ENCODE measurements at regions not wholly inside any gene's neighbourhood (a gene's known extent, or its start where the extent isn't known, plus 50 kb on each side); places are given as distances from the start of the nearest gene placed in this dataset.

- DNase-seq (ENCODE audit: extremely low read depth in 1 of 11, low read depth in 9 of 11, low spot score in 4 of 11) = no peak
Measured at GRCh38 chr11:112777283-112777751, 183.9 kb upstream of the NCAM1 start.

DNA sequence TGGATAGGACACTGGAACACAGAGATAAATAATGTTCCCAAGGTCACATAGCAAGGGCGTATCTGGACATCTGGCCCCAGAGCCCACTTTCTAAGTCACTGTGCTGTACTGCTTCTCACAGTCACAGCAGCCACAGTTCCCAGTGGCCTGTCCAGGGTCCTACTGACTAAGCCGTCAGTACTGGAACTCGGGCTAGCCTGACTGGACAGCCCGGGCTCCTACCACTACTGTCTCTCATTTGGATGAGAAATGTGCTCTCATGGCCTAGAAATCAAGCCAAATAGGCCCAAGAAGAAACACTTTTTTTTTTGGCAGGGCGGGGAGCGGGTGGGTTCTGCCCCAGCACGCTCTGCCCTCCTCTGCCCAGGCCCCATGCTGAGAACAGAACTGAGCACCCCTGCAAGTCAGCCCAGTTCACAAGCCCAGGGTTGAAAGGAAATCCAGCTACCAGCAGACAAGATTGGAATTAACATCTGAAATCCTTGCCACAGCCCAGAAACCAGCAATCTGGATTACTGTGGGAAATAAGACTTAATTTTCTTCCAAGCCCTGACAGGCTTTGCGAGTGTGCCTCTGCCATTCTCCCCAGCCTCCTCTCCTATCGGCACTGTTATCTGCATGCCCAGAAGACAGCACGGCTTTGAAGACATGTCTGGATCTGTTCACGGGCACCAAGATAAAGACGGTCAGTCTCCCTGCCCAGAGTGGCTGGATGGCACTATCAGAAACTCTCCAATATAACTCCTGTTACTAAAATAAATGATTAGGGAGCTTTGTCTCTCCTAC lies 182.9 kb upstream of the NCAM1 start:
- DNase-seq (ENCODE audit: extremely low read depth in 1 of 11, low read depth in 9 of 11, low spot score in 4 of 11) = no peak

GRCh38 chr11:112778877-112779266 lies 182.3 kb upstream of the NCAM1 start:
- peak in 1 of 11 donors; percentile 33 for DNase-seq (ENCODE audit: extremely low read depth in 1 of 11, low read depth in 9 of 11, low spot score in 4 of 11)

GRCh38 chr11:112780351-112781087 lies 180.7 kb upstream of the NCAM1 start:
- no peak for DNase-seq (ENCODE audit: extremely low read depth in 1 of 11, low read depth in 9 of 11, low spot score in 4 of 11)

GRCh38 chr11:112783945-112784322 lies 177.3 kb upstream of the NCAM1 start:
- no peak for DNase-seq (ENCODE audit: extremely low read depth in 1 of 11, low read depth in 9 of 11, low spot score in 4 of 11)

DNA sequence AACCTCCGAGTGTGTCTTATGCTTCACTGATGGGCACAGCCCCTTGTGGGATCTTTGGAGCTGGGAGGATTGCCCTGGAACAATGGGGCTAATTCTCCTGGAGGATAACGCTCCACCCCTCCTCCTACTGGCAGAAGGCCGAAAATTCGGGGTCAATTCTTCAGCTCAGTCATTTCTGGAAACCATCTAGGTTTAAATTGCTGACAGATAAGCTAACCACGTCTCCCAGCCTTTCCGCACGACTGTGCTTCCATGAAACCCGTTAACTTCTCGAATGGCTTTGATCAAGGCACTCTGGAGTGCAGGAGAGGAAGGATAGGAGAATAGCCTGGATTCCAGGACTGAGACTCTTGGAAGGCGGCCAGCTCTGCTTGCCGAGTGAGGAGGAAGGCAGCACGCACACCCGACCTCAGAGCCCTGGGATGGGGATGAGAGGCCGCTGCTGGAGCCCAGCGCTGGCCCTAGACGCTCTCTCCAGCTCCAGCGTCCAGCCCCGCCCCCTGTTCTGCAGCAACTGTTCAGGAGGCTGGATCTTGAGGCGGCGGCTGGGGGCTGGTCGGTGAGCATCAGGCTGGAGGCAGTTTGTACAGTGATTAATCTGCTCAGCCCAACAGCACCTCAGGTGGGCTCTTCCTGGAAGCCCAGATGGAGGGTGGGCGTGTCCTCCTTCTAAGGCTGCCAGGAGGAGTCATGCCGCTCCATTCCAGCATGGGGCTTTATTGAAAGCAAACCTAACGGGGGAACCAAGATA lies 176.7 kb upstream of the NCAM1 start:
- peak in 3 of 11 donors; percentile 44 to 52 (median 50) for DNase-seq (ENCODE audit: extremely low read depth in 1 of 11, low read depth in 9 of 11, low spot score in 4 of 11)

DNA sequence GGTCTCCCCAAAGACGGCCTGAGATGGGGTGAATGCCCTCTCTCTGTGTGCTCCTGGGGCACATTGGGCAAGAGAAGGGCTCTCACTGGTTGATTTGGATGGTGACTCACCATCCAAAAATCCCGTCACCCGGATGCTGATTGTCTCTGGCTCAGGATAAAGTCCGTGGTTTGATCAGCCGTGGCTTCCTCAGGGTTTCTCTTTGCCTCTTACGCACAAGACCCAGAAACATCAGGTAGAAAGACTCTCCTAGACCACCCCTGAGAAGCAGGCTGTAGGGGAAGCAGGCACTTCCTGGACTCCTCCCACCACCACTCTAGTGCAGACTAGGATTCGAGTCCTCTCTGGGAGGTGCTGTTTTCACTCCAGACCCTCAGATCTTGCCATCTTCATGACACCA lies 176.1 kb upstream of the NCAM1 start:
- no peak for DNase-seq (ENCODE audit: extremely low read depth in 1 of 11, low read depth in 9 of 11, low spot score in 4 of 11)

DNA sequence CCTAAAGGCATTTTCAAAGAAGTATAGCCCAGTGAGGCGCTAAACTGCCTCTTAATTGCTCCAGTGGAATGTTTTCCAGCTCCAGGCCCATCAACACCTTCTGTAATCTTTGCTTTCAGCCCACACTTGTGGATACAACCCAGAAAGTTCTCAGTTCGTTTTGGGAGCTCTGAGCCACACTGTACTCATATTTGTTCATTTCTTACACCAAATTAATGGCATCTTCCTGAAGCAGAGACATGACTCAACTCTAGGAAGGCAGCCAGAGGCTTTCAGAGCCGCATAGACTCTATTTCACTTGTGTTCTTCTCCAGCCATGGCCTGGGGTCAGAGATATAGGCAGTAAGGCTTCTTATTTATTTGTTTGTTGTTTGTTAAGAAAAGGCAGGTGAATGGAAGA lies 175.5 kb upstream of the NCAM1 start:
- DNase-seq (ENCODE audit: extremely low read depth in 1 of 11, low read depth in 9 of 11, low spot score in 4 of 11) = no peak

DNA sequence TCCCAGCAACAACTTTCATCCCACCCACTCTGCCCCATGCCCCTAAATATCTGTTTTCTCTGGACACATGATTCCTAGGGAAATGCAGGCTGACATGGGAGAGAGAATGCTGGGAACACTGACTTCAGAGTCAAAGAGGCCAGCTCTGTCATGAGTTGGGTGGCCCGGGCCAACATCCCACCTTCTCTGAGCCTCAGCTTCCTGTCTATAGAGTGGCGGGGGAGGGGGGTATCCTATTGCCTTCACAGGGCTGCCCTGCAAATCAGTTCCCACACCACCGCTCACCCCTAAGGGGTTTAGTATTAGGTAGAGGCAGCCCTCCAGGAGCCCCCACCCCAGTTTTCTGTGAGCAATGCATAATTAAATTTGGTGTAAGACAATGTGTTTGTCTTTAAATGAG lies 175.0 kb upstream of the NCAM1 start:
- DNase-seq (ENCODE audit: extremely low read depth in 1 of 11, low read depth in 9 of 11, low spot score in 4 of 11) = no peak

- DNase-seq (ENCODE audit: extremely low read depth in 1 of 11, low read depth in 9 of 11, low spot score in 4 of 11) = no peak
Measured at GRCh38 chr11:112786886-112787530, 174.2 kb upstream of the NCAM1 start.

DNA sequence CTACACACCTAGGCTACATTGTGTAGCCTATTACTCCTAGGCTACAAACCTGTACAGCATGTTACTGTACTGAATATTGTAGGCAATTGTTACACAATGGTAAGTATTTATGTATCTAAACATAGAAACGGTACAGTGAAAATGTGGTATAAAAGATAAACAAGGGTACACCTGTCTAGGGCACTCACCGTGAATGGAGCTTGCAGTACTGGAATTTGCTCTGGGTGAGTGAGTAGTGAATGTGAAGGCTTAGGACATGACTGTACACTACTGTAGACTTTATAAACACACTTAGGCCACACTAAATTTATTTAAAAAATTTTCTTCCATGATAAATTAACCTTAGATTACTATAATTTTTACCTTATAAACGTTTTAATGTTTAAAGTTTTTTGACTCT lies 171.7 kb upstream of the NCAM1 start:
- DNase-seq (ENCODE audit: extremely low read depth in 1 of 11, low read depth in 9 of 11, low spot score in 4 of 11) = no peak

DNA sequence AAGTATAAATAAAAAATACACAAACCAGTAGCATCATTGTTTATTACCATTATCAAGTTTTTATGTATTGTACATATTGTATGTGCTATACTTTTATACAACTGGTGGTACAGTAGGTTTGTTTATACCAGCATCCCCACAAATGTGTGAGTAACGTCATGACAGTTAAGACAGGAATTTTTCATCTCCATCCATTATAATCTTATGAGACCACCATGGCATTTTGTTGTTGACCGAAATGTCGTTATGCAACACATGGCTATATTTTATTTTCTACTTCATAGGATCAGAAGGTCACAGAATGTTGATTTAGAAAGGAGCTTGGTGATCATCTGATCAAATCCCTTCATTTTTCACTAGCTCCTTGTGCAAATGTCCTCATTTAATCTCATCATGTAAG lies 170.9 kb upstream of the NCAM1 start:
- DNase-seq (ENCODE audit: extremely low read depth in 1 of 11, low read depth in 9 of 11, low spot score in 4 of 11) = no peak

DNA sequence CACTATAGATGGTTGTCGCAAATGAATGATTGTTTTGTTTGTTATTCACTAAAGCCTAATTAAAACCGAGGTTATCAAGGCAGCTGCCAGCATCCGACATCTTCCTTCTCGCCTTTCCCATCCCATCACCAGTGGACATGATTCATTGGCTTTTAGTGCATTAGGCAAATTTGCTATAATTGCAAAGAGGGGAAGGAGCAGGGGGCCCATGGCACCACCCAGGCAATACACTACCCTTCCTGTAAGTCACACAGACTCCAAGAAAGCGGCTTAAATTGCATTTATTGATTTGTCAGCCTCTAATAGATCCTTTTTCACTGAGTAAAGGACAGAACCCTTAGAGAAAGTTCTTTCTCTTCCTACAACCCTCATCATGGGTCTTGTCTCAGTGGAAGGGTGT lies 169.2 kb upstream of the NCAM1 start:
- DNase-seq (ENCODE audit: extremely low read depth in 1 of 11, low read depth in 9 of 11, low spot score in 4 of 11) = no peak

DNA sequence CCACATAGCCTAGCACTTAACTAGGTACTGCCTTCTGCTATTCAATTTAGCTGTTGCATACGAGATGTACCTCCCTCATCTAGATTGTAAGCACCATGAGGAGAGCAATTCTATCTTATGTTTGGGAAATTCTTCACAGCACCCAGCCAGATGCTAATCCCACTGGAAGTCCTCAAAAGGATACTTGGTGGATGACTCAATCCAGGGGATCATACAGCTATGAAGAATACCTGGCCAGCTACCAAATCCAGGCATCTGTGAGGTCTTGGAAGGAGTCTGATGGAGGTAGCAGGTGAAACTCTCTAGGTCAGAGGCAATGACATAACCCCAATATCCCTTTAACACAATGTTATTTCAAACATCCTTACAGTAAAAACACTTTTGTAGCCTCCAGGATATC lies 167.8 kb upstream of the NCAM1 start:
- DNase-seq (ENCODE audit: extremely low read depth in 1 of 11, low read depth in 9 of 11, low spot score in 4 of 11) = no peak

DNA sequence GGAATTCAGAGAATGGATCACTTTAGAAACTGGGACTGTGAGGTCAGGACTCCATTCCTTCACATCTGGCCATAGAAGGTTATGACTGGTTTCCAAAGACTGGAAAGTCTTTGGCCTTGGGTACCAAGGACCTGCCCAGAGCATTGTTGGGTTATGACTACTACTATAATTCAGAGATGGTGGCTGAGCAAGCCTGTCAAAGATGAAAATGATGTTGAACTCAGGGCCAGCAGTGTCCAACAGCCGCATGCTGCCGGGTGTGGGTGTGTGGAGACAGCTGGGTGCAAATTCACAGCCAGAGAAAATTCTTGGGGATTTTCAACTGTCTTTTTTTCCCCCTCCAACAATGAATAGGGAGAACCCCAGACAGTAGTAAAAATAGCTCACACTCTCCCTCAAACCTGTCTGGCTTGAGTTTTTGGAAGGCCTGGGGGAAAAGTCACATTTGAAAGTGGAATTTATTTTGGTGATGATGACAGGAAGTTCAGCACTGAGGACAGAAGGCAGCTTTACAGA lies 166.8 kb upstream of the NCAM1 start:
- DNase-seq (ENCODE audit: extremely low read depth in 1 of 11, low read depth in 9 of 11, low spot score in 4 of 11) = no peak

- peak in 1 of 11 donors; percentile 25 for DNase-seq (ENCODE audit: extremely low read depth in 1 of 11, low read depth in 9 of 11, low spot score in 4 of 11)
Measured at GRCh38 chr11:112795142-112795815, 165.9 kb upstream of the NCAM1 start.

GRCh38 chr11:112795911-112796649 lies 165.1 kb upstream of the NCAM1 start:
- DNase-seq (ENCODE audit: extremely low read depth in 1 of 11, low read depth in 9 of 11, low spot score in 4 of 11) = peak in 6 of 11 donors; percentile 47 to 82 (median 72)

DNA sequence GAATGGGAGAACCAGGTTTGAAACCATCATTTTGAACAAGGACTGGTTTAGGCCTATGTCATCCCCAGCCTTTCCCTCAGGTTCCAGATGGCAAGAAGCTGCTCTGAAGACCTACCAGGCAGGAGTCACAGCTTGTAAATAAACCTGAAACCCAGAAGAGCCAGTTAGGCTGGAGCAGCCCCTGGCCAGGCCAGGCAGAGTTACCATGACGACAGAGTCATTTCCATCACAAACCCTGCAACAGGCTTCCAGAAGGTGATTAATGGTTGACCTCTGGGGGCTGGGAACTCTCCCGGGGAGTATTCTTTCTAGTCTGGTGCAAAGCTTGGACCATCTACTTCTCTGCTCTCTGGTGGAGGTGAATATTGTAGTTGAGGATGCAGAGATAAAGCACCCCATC lies 164.1 kb upstream of the NCAM1 start:
- peak in 6 of 11 donors; percentile 62 to 83 (median 79) for DNase-seq (ENCODE audit: extremely low read depth in 1 of 11, low read depth in 9 of 11, low spot score in 4 of 11)
